ENCODE measurements at regions not wholly inside any gene's neighbourhood (a gene's known extent, or its start where the extent isn't known, plus 50 kb on each side); places are given as distances from the start of the nearest gene placed in this dataset.

DNA sequence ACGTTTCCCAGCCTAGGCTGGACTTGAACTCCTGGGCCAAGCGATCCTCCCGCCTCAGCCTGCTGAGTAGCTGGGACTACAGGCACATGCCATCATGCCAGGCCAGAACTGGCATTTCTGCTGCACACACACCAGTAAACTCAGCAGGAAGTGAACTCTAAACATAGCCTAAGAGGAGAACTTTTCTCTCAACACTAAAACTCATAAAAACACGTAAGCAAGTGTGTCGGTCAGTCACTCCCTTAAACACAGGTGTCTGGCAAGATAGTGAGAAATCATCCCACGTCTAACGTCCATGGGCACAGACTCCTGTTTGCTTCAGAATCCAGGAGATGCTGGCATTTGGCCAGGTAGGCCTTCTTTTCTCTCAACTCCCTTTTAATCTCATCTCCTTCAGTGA is 104.8 kb downstream of the RPL27A start:
- H3K4me3 ChIP-seq (replicated peaks; ENCODE audit: low read depth, low read length), result no peak overlapping the region
- no peaks in the 10 kb centered on the region for H3K27me3 ChIP-seq (replicated peaks; ENCODE audit: control insufficient read depth, insufficient read depth, low read length)
- DNase-seq (ENCODE audit: extremely low read depth, insufficient read length), result no peak
- H3K36me3 ChIP-seq (ENCODE audit: control insufficient read depth, insufficient read depth, low read length), result no peaks in the 10 kb centered on the region
- TF ChIP-seq, protein P1, sequence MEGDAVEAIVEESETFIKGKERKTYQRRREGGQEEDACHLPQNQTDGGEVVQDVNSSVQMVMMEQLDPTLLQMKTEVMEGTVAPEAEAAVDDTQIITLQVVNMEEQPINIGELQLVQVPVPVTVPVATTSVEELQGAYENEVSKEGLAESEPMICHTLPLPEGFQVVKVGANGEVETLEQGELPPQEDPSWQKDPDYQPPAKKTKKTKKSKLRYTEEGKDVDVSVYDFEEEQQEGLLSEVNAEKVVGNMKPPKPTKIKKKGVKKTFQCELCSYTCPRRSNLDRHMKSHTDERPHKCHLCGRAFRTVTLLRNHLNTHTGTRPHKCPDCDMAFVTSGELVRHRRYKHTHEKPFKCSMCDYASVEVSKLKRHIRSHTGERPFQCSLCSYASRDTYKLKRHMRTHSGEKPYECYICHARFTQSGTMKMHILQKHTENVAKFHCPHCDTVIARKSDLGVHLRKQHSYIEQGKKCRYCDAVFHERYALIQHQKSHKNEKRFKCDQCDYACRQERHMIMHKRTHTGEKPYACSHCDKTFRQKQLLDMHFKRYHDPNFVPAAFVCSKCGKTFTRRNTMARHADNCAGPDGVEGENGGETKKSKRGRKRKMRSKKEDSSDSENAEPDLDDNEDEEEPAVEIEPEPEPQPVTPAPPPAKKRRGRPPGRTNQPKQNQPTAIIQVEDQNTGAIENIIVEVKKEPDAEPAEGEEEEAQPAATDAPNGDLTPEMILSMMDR (IDR thresholded peaks at IDR 0.05; ENCODE audit: insufficient read depth, low read length, poor library complexity, severe bottlenecking), result no peak

DNA sequence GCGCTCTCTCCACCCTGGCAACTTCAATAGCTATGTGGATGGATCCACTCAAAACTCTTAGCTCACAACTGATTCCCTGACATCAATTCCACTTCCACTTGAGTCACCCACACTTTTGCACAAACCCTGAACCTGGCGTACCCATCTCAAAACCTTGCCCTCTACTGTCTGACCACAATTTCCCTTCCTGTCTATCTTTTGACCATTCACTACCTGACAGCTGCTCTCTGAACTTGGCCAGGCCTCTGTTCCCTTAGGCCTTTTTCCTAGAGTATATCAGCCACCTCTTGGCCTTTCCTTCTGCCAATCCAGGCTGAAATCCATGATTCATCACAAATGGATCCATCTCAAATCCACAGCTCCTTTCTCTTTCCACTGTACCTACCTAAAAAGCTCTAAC is 106.0 kb downstream of the RPL27A start:
- H3K27me3 ChIP-seq (replicated peaks; ENCODE audit: control insufficient read depth, insufficient read depth, low read length), result no peaks in the 10 kb centered on the region
- no peaks in the 10 kb centered on the region for H3K36me3 ChIP-seq (ENCODE audit: control insufficient read depth, insufficient read depth, low read length)
- no peak overlapping the region for H3K4me3 ChIP-seq (replicated peaks; ENCODE audit: low read depth, low read length)
- TF ChIP-seq, protein P1 (IDR thresholded peaks at IDR 0.05; ENCODE audit: insufficient read depth, low read length, poor library complexity, severe bottlenecking), result no peak
- DNase-seq (ENCODE audit: extremely low read depth, insufficient read length), result no peak

DNA sequence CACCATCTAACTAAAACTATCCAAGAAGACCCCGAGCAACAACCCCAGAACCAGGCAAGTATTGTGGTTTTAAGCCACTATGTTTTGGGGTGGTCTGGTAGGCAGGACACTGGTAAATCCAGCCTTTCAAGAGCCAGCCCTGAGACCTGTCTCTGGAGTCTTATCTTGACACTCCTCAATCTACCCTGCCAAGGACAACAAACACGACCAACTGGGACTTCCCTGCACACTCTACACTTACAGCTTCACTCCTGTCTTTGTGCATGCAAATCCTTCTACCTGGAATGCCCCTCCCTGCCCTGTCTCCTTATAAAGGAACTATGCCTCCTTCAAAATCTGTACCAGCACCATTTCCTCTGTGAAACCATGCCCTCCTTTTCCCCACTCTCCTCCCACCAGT is 107.3 kb downstream of the RPL27A start:
- H3K4me3 ChIP-seq (replicated peaks; ENCODE audit: low read depth, low read length), result no peak overlapping the region
- no peaks in the 10 kb centered on the region for H3K27me3 ChIP-seq (replicated peaks; ENCODE audit: control insufficient read depth, insufficient read depth, low read length)
- no peak for DNase-seq (ENCODE audit: extremely low read depth, insufficient read length)
- TF ChIP-seq, protein P1 (IDR thresholded peaks at IDR 0.05; ENCODE audit: insufficient read depth, low read length, poor library complexity, severe bottlenecking), result no peak
- no peaks in the 10 kb centered on the region for H3K36me3 ChIP-seq (ENCODE audit: control insufficient read depth, insufficient read depth, low read length)

DNA sequence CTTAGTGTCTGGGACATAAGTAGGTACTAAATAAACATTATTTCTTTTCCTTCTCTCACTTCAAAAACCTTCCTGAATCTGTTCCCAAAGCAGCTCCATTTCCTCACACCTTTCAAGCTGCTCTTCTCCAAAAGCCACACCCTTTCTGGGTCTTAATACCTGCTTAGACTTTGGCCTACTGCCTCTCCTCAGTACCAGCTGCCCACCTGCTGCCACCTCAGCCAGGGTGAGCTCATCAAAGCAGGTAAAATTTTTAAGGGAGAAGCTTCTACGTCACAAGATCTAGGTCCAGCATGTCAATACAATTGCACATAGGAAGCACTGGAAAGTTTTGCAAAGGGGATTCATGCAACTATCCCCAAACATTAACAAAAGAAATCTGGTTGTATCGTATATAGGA is 108.4 kb downstream of the RPL27A start:
- DNase-seq (ENCODE audit: extremely low read depth, insufficient read length), result no peak
- Histone ChIP-seq H3K4me3 (replicated peaks; ENCODE audit: low read depth, low read length) (no peak overlapping the region), H3K36me3 (ENCODE audit: control insufficient read depth, insufficient read depth, low read length) (no peaks in the 10 kb centered on the region), H3K27me3 (replicated peaks; ENCODE audit: control insufficient read depth, insufficient read depth, low read length) (no peaks in the 10 kb centered on the region)
- TF ChIP-seq, protein P1 (IDR thresholded peaks at IDR 0.05; ENCODE audit: insufficient read depth, low read length, poor library complexity, severe bottlenecking), result no peak

DNA sequence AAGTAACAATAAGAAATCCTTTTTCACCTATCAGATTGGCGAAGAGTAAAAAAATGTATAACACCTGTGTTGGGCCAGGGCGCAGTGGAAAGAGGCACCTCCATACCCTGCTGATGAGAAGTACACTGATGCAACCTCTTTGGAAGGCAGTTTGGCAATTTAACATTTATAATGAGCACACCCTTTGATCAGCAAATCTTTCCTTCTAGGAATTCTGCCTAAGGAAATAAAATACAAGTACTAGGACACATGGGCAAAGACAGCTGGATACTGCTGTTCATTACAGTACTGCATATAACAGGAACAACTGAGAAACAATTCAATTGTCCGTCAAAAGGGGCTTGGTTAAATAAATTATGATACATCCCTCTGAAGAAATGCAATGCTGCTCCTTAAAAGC is 110.1 kb downstream of the RPL27A start:
- no peak overlapping the region for H3K4me3 ChIP-seq (replicated peaks; ENCODE audit: low read depth, low read length)
- H3K27me3 ChIP-seq (replicated peaks; ENCODE audit: control insufficient read depth, insufficient read depth, low read length), result no peaks in the 10 kb centered on the region
- TF ChIP-seq, protein P1 (IDR thresholded peaks at IDR 0.05; ENCODE audit: insufficient read depth, low read length, poor library complexity, severe bottlenecking), result no peak
- DNase-seq (ENCODE audit: extremely low read depth, insufficient read length), result no peak
- no peaks in the 10 kb centered on the region for H3K36me3 ChIP-seq (ENCODE audit: control insufficient read depth, insufficient read depth, low read length)

DNA sequence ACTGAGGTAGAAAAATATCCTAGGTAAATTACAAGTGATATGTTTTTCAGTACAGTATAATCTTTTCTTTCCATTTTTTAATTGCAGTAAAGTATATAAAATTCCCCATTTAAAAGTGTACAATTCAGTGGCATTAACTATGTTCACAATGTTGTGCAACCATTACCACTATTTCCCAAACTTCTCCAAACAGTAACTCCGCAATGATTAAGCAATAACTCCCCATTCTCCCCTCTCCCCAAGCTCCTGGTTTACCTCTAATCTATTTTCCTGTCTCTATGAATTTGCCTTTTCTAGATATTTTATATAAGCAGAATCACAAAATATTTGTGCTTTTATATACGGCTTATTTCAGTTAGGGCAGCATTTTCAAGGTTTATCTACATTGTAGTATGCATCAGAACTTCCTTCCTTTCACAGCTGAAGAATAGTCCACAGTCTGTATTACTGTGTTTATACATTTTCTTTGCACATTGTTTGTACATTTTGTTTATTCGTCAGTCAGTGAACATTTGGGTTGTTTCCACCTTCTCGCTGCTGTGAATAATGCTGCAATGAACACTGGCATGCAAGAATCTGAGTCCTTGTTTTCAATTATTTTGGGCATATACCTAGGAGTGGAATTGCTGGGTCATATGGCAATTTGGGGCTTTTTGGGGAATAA is 110.7 kb downstream of the RPL27A start:
- no peak for DNase-seq (ENCODE audit: extremely low read depth, insufficient read length)

More for the DNA sequence above, 110.7 kb downstream of the RPL27A start:
- TF ChIP-seq, protein P1 (IDR thresholded peaks at IDR 0.05; ENCODE audit: insufficient read depth, low read length, poor library complexity, severe bottlenecking), result no peak
- H3K4me3 ChIP-seq (replicated peaks; ENCODE audit: low read depth, low read length), result no peak overlapping the region
- H3K27me3 ChIP-seq (replicated peaks; ENCODE audit: control insufficient read depth, insufficient read depth, low read length), result no peaks in the 10 kb centered on the region
- H3K36me3 ChIP-seq (ENCODE audit: control insufficient read depth, insufficient read depth, low read length), result no peaks in the 10 kb centered on the region

Data from GM06990 (cell line).